Prostate gland (tissue), 2 donors: ENCODE measurements at regions not wholly inside any gene's neighbourhood (a gene's known extent, or its start where the extent isn't known, plus 50 kb on each side); places are given as distances from the start of the nearest gene placed in this dataset.
"Not testable (repeated sequence)": the region's sequence is repeated elsewhere in the genome, so short reads cannot be mapped to it uniquely, and the experiment has no call there.

Experiments used
- DNase-seq: peaks from one replicate; pipeline ENCODE4 v3.0.0-alpha.2; 2019; ENCODE audit warnings: low spot score
- H3K27ac ChIP-seq, 2 donors: fragments of 200-600 bp; sonication (generic); 2 replicates each; pipeline ENCODE4 v1.5.1; 2017 to 2019
- H3K27me3 ChIP-seq: fragments of 200-600 bp; sonication (generic); replicated peaks from 2 replicates; pipeline ENCODE4 v1.5.1; 2019; ENCODE audit not compliant: insufficient read depth
- H3K36me3 ChIP-seq, 2 donors: fragments of 200-600 bp; sonication (generic); 1 replicate in 1 of 2; 2 replicates in 1 of 2; pipeline versions ENCODE4 v1.5.1 to v1.8.1; 2017 to 2019
- H3K4me1 ChIP-seq: fragments of 200-600 bp; sonication (generic); replicated peaks from 2 replicates; pipeline ENCODE4 v1.5.1; 2019
- H3K4me3 ChIP-seq, 2 donors: fragments of 200-600 bp; sonication (generic); 2 replicates each; pipeline ENCODE4 v1.5.1; 2017 to 2019
- H3K9me3 ChIP-seq: fragments of 200-600 bp; sonication (generic); 2 replicates; pipeline ENCODE4 v1.5.1; 2017
- CTCF ChIP-seq, 4 experiments: fragments of 200-600 bp in 2 of 4; fragments of 450-650 bp in 2 of 4; sonication (generic) in 2 of 4; IDR thresholded peaks; 1 replicate in 3 of 4; 2 replicates in 1 of 4; pipeline ENCODE4 v1.5.1; 2016 to 2019; ENCODE audit warnings: antibody characterized with exemption in 4 of 4, mild to moderate bottlenecking in 2 of 4, moderate library complexity in 2 of 4
- POLR2A ChIP-seq: fragments of 450-650 bp; IDR thresholded peaks from one replicate; pipeline ENCODE4 v1.6.1; 2016; ENCODE audit warnings: antibody characterized with exemption, mild to moderate bottlenecking
- POLR2AphosphoS5 ChIP-seq: sonication (generic); formaldehyde crosslinking; IDR thresholded peaks from one replicate; pipeline ENCODE4 v1.6.1; 2017; ENCODE audit warnings: antibody characterized with exemption
- WGBS: methylation state at CpG from one replicate; pipeline ENCODE4 v1.1.5; 2018; 5-methylcytosine and 5-hydroxymethylcytosine counted together
- intact Hi-C: fragments of 100-400 bp; cut with DNase I; formaldehyde crosslinking; loops from one replicate; pipeline ENCODE4 v1.14.2; 2022

GRCh38 chr5:164224772-164225171, 719.4 kb downstream of the MAT2B start:
- Histone ChIP-seq H3K36me3 (no peaks in the 10 kb centered on the region), H3K4me1 (no peaks in the 10 kb centered on the region), H3K9me3 (no peaks in the 10 kb centered on the region), H3K27me3 (no peaks in the 10 kb centered on the region), H3K27ac (no peak overlapping the region), H3K4me3 (no peak overlapping the region)
- WGBS = 81% methylated on average over 2 of the region's 2 CpGs
- no peak for DNase-seq
- no peak for TF ChIP-seq POLR2A
- intact Hi-C loops = no loop called here

GRCh38 chr5:164230341-164230740, 724.9 kb downstream of the MAT2B start:
- Histone ChIP-seq H3K4me1 (no peaks in the 10 kb centered on the region), H3K36me3 (no peaks in the 10 kb centered on the region), H3K27ac (no peak overlapping the region), H3K27me3 (no peaks in the 10 kb centered on the region), H3K4me3 (no peak overlapping the region), H3K9me3 (no peaks in the 10 kb centered on the region)
- DNase-seq = no peak
- intact Hi-C loops = no loop called here
- no peak for TF ChIP-seq POLR2AphosphoS5
- no peak for TF ChIP-seq CTCF (IDR thresholded peaks at IDR 0.05)
- TF ChIP-seq POLR2A = no peak
- 86% methylated on average over 1 of the region's 1 CpG for WGBS

- DNase-seq = no peak
- intact Hi-C loops = no loop called here
- H3K27me3 ChIP-seq = no peaks in the 10 kb centered on the region
- no peaks in the 10 kb centered on the region for H3K4me1 ChIP-seq
- TF ChIP-seq POLR2AphosphoS5 = no peak
- H3K36me3 ChIP-seq = no peaks in the 10 kb centered on the region
- H3K4me3 ChIP-seq = no peak overlapping the region
- 35% methylated on average over 2 of the region's 2 CpGs for WGBS
- H3K9me3 ChIP-seq = no peaks in the 10 kb centered on the region
- no peak overlapping the region for H3K27ac ChIP-seq
Measured at GRCh38 chr5:164233791-164234190, 728.4 kb downstream of the MAT2B start.

GRCh38 chr5:164234321-164234720, 728.9 kb downstream of the MAT2B start:
- Histone ChIP-seq H3K4me3 (no peak overlapping the region), H3K36me3 (no peaks in the 10 kb centered on the region), H3K4me1 (no peaks in the 10 kb centered on the region), H3K27ac (no peak overlapping the region), H3K27me3 (no peaks in the 10 kb centered on the region), H3K9me3 (no peaks in the 10 kb centered on the region)
- no peak for DNase-seq
- intact Hi-C loops = no loop called here
- TF ChIP-seq CTCF (IDR thresholded peaks at IDR 0.05) (no peak), POLR2AphosphoS5 (no peak), POLR2A (no peak)

GRCh38 chr5:164235300-164235891, 730.0 kb downstream of the MAT2B start:
- H3K9me3 ChIP-seq = no peaks in the 10 kb centered on the region
- intact Hi-C loops = no loop called here
- DNase-seq = no peak
- H3K4me3 ChIP-seq = no peak overlapping the region
- no peaks in the 10 kb centered on the region for H3K4me1 ChIP-seq
- no peaks in the 10 kb centered on the region for H3K27me3 ChIP-seq
- 26% methylated on average over 3 of the region's 3 CpGs for WGBS
- H3K27ac ChIP-seq = no peak overlapping the region
- no peaks in the 10 kb centered on the region for H3K36me3 ChIP-seq
- TF ChIP-seq POLR2AphosphoS5 (no peak), CTCF (IDR thresholded peaks at IDR 0.05) (no peak), POLR2A (no peak)

GRCh38 chr5:164237486-164237885, 732.1 kb downstream of the MAT2B start:
- no peak overlapping the region for H3K4me3 ChIP-seq
- no peak for DNase-seq
- H3K36me3 ChIP-seq = no peaks in the 10 kb centered on the region
- H3K27me3 ChIP-seq = no peaks in the 10 kb centered on the region
- intact Hi-C loops = no loop called here
- TF ChIP-seq POLR2A (no peak), POLR2AphosphoS5 (no peak), CTCF (IDR thresholded peaks at IDR 0.05) (no peak)
- no peaks in the 10 kb centered on the region for H3K9me3 ChIP-seq
- H3K27ac ChIP-seq = no peak overlapping the region
- no peaks in the 10 kb centered on the region for H3K4me1 ChIP-seq

- intact Hi-C loops, H3K27me3 ChIP-seq, H3K27ac ChIP-seq, DNase-seq, H3K4me1 ChIP-seq, H3K4me3 ChIP-seq, H3K9me3 ChIP-seq, H3K36me3 ChIP-seq: not testable (repeated sequence)
Measured at GRCh38 chr5:164251781-164252180, 746.4 kb downstream of the MAT2B start.
